OCI-LY7 (cell line): ENCODE measurements at regions not wholly inside any gene's neighbourhood (a gene's known extent, or its start where the extent isn't known, plus 50 kb on each side); places are given as distances from the start of the nearest gene placed in this dataset.

Source experiments
- BruUV-seq: library from RNA; stranded (reverse); fragments of 400-500 nt; replicated peaks from 2 replicates; lab custom pipeline; 2021; lab: Mats Ljungman, UMichigan
- CTCF ChIA-PET: fragments of 300-600 bp; sonication (Branson Sonifier 250); formaldehyde crosslinking; loops from one replicate; lab custom pipeline; 2022; ENCODE audit warnings: antibody characterized with exemption; ENCODE audit not compliant: unreplicated experiment; lab: Charles Lee
- POLR2A ChIA-PET: fragments of 300-600 bp; sonication (Branson Sonifier 250); formaldehyde crosslinking; loops from one replicate; lab custom pipeline; 2022; ENCODE audit warnings: antibody characterized with exemption; lab: Charles Lee
- DNase-seq: peaks from one replicate; pipeline ENCODE4 v3.0.0-alpha.2; 2015; ENCODE audit warnings: low spot score
- H2AFZ ChIP-seq: fragments of 200-600 bp; sonication (generic), shearing (Covaris generic); 2 replicates; pipeline ENCODE4 v1.6.1; 2014; ENCODE audit warnings: mild to moderate bottlenecking, antibody characterized with exemption, low read length, moderate library complexity
- H3K27ac ChIP-seq: fragments of 200-600 bp; sonication (generic); 2 replicates; pipeline ENCODE4 v1.5.1; 2014; ENCODE audit warnings: mixed run types, low read depth, mild to moderate bottlenecking, moderate library complexity, low read length, inconsistent platforms; ENCODE audit not compliant: poor library complexity, severe bottlenecking
- H3K36me3 ChIP-seq: fragments of 200-600 bp; sonication (generic); 2 replicates; pipeline ENCODE4 v1.6.1; 2014; ENCODE audit warnings: mild to moderate bottlenecking, antibody characterized with exemption, low read length, moderate library complexity, mixed read lengths; ENCODE audit not compliant: insufficient read depth
- H3K4me1 ChIP-seq: fragments of 200-600 bp; sonication (generic); 2 replicates; pipeline ENCODE4 v1.5.1; 2014; ENCODE audit warnings: mild to moderate bottlenecking, low read length; ENCODE audit not compliant: insufficient read depth, poor library complexity, severe bottlenecking
- H3K4me2 ChIP-seq: fragments of 200-600 bp; sonication (generic); 2 replicates; pipeline ENCODE4 v1.6.1; 2014; ENCODE audit warnings: mild to moderate bottlenecking, low read length
- H3K4me3 ChIP-seq: fragments of 200-600 bp; sonication (generic); 2 replicates; pipeline ENCODE4 v1.5.1; 2014; ENCODE audit warnings: mild to moderate bottlenecking, low read depth, low read length; ENCODE audit not compliant: poor library complexity, severe bottlenecking
- H3K79me2 ChIP-seq: fragments of 200-600 bp; sonication (generic); 2 replicates; pipeline ENCODE4 v1.6.1; 2016; ENCODE audit warnings: low read depth, mild to moderate bottlenecking, low read length, moderate library complexity, mixed read lengths; ENCODE audit not compliant: insufficient read depth
- H3K9me2 ChIP-seq: fragments of 200-600 bp; sonication (generic); 2 replicates; pipeline ENCODE4 v1.6.1; 2016; ENCODE audit warnings: mild to moderate bottlenecking, low read length, mixed read lengths; ENCODE audit not compliant: insufficient read depth
- H3K9me3 ChIP-seq: fragments of 200-600 bp; sonication (generic); 2 replicates; pipeline ENCODE4 v1.6.1; 2014; ENCODE audit warnings: mild to moderate bottlenecking, mixed run types, low read length, mixed read lengths
- H4K20me1 ChIP-seq: fragments of 200-600 bp; sonication (generic); 2 replicates; pipeline ENCODE4 v1.6.1; 2014; ENCODE audit warnings: mild to moderate bottlenecking, antibody characterized with exemption, low read length, moderate library complexity, mixed read lengths; ENCODE audit not compliant: insufficient read depth
- CTCF ChIP-seq: fragments of 200-600 bp; sonication (generic); conservative IDR thresholded peaks from 2 replicates; pipeline ENCODE4 v1.5.1; 2014; ENCODE audit warnings: mild to moderate bottlenecking, antibody characterized with exemption, low read length, moderate library complexity, mixed read lengths
- EZH2phosphoT487 ChIP-seq: fragments of 200-600 bp; sonication (generic); IDR thresholded peaks from 2 replicates; pipeline ENCODE4 v1.6.1; 2018; ENCODE audit warnings: low read depth, borderline replicate concordance, mild to moderate bottlenecking, mixed run types, antibody characterized with exemption, low read length, moderate library complexity, mixed read lengths
- intact Hi-C: fragments of 100-400 bp; cut with micrococcal nuclease; formaldehyde crosslinking; loops from one replicate; pipeline ENCODE4 v1.10.0; 2022; ENCODE audit not compliant: unreplicated experiment

- intact Hi-C loops: no loop called here
- H4K20me1 ChIP-seq: no peaks in the 10 kb centered on the region
- H3K9me3 ChIP-seq: no peaks in the 10 kb centered on the region
- no peak overlapping the region for H2AFZ ChIP-seq
- CTCF ChIA-PET: no interaction called here
- H3K79me2 ChIP-seq: no peaks in the 10 kb centered on the region
- TF ChIP-seq EZH2phosphoT487 (no peak), CTCF (no peak)
- no peak overlapping the region for H3K27ac ChIP-seq
- POLR2A ChIA-PET: no interaction called here
- H3K9me2 ChIP-seq: no peaks in the 10 kb centered on the region
- H3K36me3 ChIP-seq: no peaks in the 10 kb centered on the region
- H3K4me2 ChIP-seq: no peak overlapping the region
- no peaks in the 10 kb centered on the region for H3K4me1 ChIP-seq
- DNase-seq: no peak
- no TSS peak for BruUV-seq
- no peak overlapping the region for H3K4me3 ChIP-seq
These were observed 134.7 kb downstream of the LHFPL1 start for GRCh38 chrX:112545051-112545450.

- Histone ChIP-seq H3K9me3 (no peaks in the 10 kb centered on the region), H3K79me2 (no peaks in the 10 kb centered on the region), H3K4me3 (no peak overlapping the region), H2AFZ (no peak overlapping the region), H3K4me2 (no peak overlapping the region), H3K27ac (no peak overlapping the region), H4K20me1 (no peaks in the 10 kb centered on the region), H3K4me1 (no peaks in the 10 kb centered on the region), H3K9me2 (no peaks in the 10 kb centered on the region), H3K36me3 (no peaks in the 10 kb centered on the region)
- no peak for DNase-seq
- ChIA-PET POLR2A (no interaction called here), CTCF (no interaction called here)
- TF ChIP-seq CTCF (no peak), EZH2phosphoT487 (no peak)
- intact Hi-C loops: no loop called here
- BruUV-seq: no TSS peak
These were observed 143.2 kb downstream of the LHFPL1 start for GRCh38 chrX:112536544-112536943.

- intact Hi-C loops: no loop called here
- Histone ChIP-seq H3K4me3 (no peak overlapping the region), H4K20me1 (no peaks in the 10 kb centered on the region), H3K27ac (no peak overlapping the region), H2AFZ (no peak overlapping the region), H3K4me1 (no peaks in the 10 kb centered on the region), H3K9me3 (no peaks in the 10 kb centered on the region), H3K36me3 (no peaks in the 10 kb centered on the region), H3K9me2 (no peaks in the 10 kb centered on the region), H3K4me2 (no peak overlapping the region), H3K79me2 (no peaks in the 10 kb centered on the region)
- CTCF ChIA-PET: interaction anchor here (0.6 kb wide), 1 partner anchor 1119 kb away, joined by 3 read pairs; no protein-coding TSS in a partner anchor
- no TSS peak for BruUV-seq
- TF ChIP-seq CTCF: no peak
- TF ChIP-seq EZH2phosphoT487: no peak
- POLR2A ChIA-PET: no interaction called here
- DNase-seq: no peak
These were observed 151.8 kb downstream of the LHFPL1 start for GRCh38 chrX:112527903-112528302.
